HG03045 (cell line): ENCODE measurements at regions not wholly inside any gene's neighbourhood (a gene's known extent, or its start where the extent isn't known, plus 50 kb on each side); places are given as distances from the start of the nearest gene placed in this dataset.

ENCODE experiments used
- ATAC-seq: cut with Tn5 transposase; IDR thresholded peaks from one replicate; pipeline ENCODE4 v1.9.1; 2021; ENCODE audit warnings: mild to moderate bottlenecking, moderate library complexity; ENCODE audit not compliant: unreplicated experiment

- no peak for ATAC-seq
Measured at GRCh38 chr4:111537871-111538270, 607.4 kb upstream of the FAM241A start.

GRCh38 chr4:111540671-111541070, 604.6 kb upstream of the FAM241A start:
- ATAC-seq: no peak

GRCh38 chr4:111542056-111542455, 603.2 kb upstream of the FAM241A start:
- ATAC-seq: no peak

- ATAC-seq: no peak
Measured at GRCh38 chr4:111546881-111547280, 598.4 kb upstream of the FAM241A start.

GRCh38 chr4:111556141-111556781, 589.0 kb upstream of the FAM241A start:
- no peak for ATAC-seq

- ATAC-seq: no peak
Measured at GRCh38 chr4:111556851-111557250, 588.4 kb upstream of the FAM241A start.

- no peak for ATAC-seq
Measured at GRCh38 chr4:111562826-111563225, 582.4 kb upstream of the FAM241A start.

GRCh38 chr4:111572470-111572869, 572.8 kb upstream of the FAM241A start:
- no peak for ATAC-seq

GRCh38 chr4:111573386-111573785, 571.9 kb upstream of the FAM241A start:
- no peak for ATAC-seq

- no peak for ATAC-seq
Measured at GRCh38 chr4:111579767-111580166, 565.5 kb upstream of the FAM241A start.

GRCh38 chr4:111595456-111595855, 549.8 kb upstream of the FAM241A start:
- ATAC-seq: no peak

GRCh38 chr4:111596491-111596890, 548.8 kb upstream of the FAM241A start:
- no peak for ATAC-seq

- ATAC-seq: no peak
Measured at GRCh38 chr4:111601671-111602070, 543.6 kb upstream of the FAM241A start.

GRCh38 chr4:111602848-111603247, 542.4 kb upstream of the FAM241A start:
- ATAC-seq: no peak

- ATAC-seq: no peak
Measured at GRCh38 chr4:111605111-111605510, 540.1 kb upstream of the FAM241A start.

- no peak for ATAC-seq
Measured at GRCh38 chr4:111610681-111611080, 534.6 kb upstream of the FAM241A start.

- no peak for ATAC-seq
Measured at GRCh38 chr4:111618908-111619307, 526.3 kb upstream of the FAM241A start.

- no peak for ATAC-seq
Measured at GRCh38 chr4:111628437-111628836, 516.8 kb upstream of the FAM241A start.

- no peak for ATAC-seq
Measured at GRCh38 chr4:111630705-111631104, 514.5 kb upstream of the FAM241A start.

GRCh38 chr4:111631215-111631999, 513.8 kb upstream of the FAM241A start:
- ATAC-seq: no peak

- ATAC-seq: no peak
Measured at GRCh38 chr4:111632641-111633151, 512.6 kb upstream of the FAM241A start.

GRCh38 chr4:111633663-111634266, 511.5 kb upstream of the FAM241A start:
- ATAC-seq: no peak
